Stimulated activated CD8-positive, alpha-beta memory T cell treated with anti-CD3 and anti-CD28 coated beads, Interleukin-12 subunit alpha, Interleukin-12 subunit beta, amount 100 ng/mL, for 1 hour (primary cell): ENCODE measurements at regions not wholly inside any gene's neighbourhood (a gene's known extent, or its start where the extent isn't known, plus 50 kb on each side); places are given as distances from the start of the nearest gene placed in this dataset.

ENCODE experiments used
- DNase-seq: peaks from one replicate; pipeline ENCODE4 v3.0.0-alpha.2; 2020; ENCODE audit warnings: low read depth

DNA sequence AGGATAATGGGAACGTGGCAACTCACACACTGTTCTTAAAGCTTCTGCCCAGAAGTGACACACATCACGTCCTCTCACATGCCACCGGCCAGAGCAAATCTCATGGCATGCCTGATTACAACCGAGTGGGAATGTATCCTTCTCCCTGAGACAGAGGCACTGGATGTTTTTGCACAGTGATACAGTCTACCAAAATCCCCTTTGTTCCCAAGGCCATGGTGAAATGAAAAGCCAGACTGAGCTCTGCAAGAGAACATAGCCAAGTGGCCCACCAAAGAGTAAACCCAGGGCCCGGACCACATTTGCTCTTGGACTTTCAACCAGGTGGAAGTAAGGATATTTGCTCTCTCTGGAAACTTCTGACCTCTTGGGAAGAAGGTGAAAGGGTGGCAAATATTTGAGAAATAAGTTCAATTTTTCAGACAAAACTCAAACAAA lies 186.2 kb upstream of the STT3B start:
- DNase-seq, result no peak

DNA sequence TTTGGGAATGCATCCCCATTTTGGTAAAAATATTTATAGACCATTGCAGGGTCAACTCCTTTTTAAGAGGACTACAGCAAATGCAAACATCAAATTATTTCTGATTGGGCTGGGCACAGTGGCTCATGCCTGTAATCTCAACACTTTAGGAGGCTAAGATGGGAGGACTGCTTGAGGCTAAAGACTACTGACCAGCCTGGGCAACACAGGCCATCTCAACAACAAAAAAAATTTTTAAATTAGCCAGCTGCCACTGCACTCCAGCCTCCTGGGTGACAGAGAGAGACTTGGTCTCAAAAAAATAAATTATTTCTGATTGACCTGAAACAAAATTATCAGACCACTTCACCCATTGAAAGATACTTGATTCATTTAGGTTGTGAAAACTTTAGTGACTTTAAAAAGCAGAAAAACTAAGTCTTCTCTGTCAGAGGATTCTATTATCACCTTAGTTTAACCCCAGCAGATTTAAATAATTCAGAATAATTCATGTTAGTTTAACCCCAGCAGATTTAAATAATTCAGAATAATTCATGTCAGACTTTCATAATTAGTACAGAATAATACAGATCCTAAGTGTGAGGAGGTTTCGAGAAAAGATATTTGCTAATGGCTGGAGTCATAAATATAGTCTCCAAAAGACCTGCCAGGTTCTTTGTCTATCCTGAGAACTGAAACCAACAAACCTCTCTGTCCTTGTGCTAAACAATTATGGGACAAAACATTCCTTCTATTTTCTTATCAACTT lies 183.6 kb upstream of the STT3B start:
- no peak for DNase-seq

DNA sequence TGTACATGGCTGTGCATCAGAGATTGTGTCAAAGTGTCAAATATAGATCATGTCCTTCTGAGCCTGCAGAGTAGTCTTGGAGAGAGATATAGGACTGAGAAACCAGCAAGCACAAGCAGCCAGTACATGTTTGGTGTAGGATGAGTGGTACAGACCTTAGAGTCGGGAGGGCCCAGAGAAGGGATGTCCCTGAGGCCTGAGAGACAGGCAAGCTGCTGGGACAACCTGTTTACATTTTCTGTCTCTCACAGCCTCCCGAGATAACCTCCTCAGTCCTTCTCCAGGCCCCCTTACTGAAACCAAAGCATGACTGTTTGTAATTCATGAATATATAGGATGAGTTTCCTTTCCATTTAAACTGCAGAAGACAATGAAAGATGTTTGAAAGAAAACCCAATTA lies 182.4 kb upstream of the STT3B start:
- DNase-seq, result no peak

DNA sequence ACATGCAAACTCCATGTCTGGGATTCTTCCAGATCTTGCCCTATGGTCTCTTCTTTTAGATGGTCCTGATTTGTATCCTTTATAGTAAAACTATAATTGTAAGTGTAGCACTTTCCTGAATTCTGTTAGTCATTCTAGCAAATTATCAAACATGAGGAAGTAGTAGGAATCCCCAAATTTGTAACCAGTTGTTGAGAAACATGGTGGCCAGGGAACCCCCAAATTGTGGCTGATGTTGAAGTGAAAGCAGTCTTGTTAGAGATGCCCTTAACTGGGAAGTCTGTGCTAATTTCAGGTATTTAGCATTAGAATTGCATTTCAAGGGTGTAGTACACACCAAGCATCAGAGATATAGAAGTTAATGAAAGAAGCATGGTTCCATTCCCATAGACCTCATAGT lies 180.4 kb upstream of the STT3B start:
- no peak for DNase-seq

DNA sequence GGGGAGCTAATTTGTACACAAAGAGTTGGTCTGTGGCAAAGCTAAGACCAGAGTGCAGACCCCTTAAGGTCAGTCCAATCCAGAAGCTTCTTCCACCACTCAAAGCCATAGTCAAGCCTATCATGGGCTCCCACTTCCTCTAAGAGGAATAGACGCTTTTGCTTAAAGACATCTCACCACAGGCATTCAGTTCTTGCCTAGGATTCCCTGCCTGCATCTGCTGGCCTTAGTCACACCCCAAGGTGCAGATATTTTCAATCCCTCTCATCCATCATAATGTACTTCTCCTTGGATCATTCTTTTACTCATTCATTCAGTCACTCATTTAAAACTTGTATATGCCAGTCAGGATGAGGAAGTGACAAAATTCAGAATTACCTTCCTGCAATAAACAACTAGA lies 179.6 kb upstream of the STT3B start:
- no peak for DNase-seq

DNA sequence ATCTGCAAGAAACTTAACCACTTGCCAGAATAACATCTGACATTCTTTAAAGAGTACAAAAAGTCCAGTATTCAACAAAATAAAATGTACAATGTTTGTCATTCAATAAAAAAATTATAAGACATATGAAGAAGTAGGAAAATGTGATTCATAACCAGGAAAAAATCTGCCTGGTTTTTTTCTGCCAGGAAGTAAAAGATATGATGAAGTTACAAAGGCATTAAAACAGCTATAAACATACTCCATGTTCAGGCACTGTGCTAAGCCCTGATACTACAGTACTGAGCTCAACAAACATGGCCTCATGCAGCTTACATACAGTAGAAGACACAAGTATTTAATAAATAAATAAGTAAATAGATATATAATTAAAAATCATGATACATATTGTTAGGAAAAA lies 178.4 kb upstream of the STT3B start:
- DNase-seq, result no peak

DNA sequence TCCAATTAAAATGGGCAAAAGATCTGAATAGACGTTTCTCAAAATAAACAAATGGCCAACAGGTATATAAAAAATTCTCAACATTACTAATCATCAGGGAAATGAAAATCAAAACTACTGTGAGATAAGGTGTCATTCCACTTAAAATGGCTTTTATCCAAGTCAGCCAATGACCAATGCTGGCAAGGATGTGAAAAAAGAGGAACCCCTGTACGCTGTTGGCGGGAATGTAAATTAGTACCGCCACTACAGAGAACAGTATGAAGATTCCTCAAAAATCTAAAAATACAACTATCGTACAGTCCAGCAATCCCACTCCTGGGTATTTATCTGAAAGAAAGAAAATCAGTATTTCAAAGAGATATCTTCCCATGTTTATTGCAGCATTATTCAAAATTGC lies 176.9 kb upstream of the STT3B start:
- no peak for DNase-seq

DNA sequence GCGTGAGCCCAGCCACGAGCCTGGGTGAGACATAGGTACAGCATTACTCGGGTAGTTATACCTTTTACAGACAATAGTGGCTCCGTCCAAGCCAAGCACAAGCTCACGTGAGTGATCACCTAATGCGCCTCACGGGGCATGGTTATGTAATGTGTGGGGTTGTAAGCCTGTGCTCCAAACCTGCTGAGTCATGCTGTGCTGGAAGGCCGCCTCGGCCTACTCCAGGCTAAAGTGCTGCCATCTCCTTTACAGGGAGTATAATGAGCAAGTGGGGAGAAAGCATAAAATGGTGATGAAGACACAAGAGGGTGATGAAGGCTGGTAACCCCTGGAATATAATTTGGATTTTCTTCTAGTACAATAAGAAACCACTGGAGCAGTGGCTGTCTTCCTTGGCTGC lies 175.8 kb upstream of the STT3B start:
- no peak for DNase-seq

DNA sequence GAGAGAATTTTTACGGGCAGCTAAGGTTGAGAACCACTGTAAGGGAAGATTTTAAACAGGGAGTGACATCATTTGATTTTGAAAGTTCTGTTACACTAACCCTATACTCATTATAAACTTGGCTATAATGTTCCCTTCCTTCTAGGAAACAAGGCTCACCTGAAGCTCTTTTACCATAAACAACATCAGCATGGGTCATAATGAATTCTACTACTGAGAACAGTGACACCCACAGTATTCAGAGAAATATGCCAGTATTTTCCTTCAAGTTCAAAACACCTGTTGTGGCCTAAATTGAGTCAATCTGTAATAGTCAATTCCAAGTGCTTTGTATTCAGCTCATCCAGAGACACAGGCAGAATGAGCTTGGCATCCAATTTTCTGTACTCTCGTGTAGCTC lies 175.3 kb upstream of the STT3B start:
- no peak for DNase-seq

DNA sequence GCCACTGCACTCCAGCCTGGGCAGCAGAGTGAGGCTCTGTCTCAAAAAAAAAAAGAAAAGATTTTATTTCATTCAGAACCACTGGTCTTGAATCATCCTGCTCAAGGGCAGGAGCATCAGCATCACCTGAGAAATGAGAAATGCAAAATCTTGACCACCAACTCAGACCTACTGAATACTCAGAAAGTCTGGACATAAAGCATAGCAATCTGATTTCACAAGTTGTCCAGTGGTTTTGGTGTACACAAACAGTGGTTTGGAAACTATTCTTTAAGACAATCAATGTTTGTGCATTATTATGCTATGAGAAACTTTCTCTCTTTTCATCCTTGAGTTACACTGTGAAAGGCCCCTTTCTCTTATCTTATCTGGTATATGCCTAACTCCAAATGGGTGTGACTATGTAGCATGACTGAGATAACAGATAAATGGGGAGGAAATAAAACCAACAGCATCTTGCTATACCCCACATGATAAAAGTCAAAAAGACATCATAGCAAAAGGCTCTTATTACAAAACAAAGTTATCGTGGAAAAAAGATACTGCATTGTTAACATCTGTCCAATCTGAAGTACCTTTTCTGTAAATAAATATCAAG lies 174.2 kb upstream of the STT3B start:
- no peak for DNase-seq

DNA sequence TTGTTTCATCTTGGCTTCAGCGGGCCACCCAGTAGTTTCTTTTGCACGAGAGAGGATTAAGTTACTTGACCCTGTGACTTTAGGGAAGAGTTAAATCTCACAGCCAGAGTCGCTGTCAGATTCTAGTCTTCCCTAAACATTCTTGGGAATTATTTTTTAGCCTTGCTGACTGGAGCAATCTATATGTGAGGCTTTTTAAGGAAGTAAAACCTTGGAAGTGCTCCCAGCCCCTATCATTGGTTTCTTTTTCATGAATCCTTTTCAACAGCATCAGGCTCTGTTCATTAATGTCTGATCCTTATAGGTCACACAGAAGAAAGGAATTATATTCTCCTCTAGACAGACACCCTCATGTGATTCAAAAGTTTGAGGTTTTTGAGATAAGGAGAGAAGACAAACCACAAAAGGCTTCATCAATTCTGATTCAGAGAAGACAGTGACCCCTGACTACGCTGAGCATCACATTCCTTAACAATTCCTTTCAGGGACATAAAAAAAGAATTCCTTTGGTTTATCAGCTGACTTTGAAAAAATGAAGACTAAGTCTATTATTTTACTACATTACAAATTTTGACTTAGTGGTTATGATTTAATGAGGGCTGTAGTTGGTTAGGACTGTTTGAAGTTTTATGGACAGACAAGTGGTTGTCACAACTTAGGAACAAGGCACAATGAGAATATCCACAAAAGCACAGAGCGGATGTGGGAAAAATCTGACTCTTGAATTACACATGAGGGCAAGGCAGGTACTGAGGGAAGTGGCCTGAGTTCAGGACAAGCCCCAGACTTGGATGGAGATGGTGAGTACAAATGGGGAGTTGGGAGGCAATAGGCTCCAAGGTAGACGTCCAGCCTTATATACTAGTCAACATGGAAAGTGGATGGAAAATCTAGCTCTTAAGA lies 171.1 kb upstream of the STT3B start:
- no peak for DNase-seq

DNA sequence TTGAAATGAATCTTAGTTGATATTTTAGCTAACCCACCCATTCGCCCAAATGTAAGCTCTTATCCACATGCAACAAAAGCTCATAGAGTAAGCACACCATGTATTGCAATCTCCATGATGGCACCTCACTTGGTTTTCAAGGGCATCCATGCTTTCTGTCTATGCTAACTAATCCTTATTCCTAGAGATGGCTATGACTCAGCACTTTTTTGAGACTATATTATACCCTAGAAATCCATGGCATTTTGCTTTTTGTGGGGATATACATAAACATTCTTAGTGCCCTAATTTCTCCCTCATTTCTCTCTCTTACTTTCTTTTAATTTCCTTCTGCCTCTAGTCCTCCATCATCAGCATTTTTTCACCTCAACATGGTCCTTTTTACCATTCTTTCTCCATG lies 168.5 kb upstream of the STT3B start:
- no peak for DNase-seq

DNA sequence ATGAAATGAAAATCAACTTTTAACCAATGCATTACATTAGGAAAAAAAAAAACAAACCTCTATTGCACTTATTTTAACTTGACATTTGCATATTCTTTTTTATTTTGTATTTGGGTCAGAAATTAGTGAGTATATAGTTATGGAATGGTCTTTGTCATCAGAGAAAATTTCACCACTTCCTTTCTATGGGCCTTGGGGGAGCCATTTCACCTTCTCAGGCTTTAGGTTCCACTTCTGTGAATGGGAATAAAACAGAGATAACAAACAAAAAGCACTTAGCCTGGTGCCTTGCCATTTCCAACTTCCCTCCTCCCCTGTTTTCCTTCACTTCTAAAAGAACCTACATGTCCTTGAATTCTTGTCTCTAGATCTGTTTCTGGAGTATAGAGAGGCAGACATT lies 168.0 kb upstream of the STT3B start:
- no peak for DNase-seq

DNA sequence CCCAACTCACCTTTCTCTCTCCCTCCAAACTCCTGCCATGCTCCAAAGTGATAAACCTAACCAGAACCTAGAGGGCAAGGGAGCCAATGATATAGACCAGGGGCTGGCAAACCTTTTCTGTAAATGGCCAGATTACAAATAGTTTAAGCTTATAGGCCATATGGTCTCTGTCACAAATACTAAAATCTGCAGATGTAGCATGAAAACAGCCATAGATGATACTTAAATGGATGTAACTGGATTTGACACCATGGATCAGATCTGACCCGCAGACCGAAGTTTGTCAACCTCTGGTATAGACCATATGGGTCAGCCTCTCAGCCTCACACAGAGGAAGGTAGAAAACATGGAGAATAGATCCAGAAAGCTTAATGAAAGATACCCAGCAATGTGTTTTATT lies 165.2 kb upstream of the STT3B start:
- DNase-seq, result no peak

DNA sequence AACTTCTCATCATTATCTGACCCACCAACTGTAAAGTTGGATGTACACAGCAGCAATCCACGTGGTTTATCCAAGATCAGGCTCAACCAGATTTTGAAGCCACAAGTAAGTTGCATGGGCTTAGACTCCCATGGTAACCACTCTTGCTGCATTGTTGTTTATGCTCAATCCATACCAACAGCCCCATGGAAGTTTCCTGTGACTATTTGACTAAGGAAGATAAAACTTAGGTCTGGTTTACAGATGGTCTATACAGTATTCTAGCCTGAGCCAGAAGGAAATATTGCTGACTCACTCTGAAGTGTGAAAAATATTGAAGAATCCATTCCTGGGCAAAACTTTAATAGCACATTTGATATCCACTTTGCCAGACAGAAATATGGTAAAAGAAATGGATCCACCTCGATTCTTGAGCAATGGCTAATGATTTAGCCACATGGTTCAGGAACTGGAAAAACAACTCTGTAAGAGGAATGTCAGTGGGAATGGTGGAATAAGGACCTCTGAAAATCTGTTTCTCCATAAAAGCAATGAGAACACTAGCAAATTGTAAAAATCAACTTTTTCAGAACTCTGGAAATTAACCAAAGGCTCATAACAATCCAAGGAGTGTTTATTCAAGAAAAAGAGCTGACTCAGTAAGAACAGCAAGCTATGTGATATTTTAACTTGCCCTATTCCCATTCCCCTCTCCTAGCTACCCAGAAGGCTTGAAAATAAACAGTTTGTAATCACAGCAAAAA lies 162.9 kb upstream of the STT3B start:
- no peak for DNase-seq

DNA sequence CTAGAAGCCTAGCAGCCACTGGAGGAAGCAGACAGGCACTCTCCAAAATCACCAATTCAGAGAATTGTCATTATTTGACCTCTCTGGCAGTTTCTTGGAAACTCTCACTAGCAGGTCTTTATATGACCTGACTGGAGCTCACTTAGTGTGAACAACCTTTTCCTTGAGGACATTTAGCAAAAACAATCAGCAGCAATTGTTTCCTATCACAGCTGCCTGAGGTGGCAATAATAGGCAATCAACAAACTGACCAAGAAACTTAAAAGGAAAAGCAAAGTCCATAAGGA lies 162.4 kb upstream of the STT3B start:
- no peak for DNase-seq

DNA sequence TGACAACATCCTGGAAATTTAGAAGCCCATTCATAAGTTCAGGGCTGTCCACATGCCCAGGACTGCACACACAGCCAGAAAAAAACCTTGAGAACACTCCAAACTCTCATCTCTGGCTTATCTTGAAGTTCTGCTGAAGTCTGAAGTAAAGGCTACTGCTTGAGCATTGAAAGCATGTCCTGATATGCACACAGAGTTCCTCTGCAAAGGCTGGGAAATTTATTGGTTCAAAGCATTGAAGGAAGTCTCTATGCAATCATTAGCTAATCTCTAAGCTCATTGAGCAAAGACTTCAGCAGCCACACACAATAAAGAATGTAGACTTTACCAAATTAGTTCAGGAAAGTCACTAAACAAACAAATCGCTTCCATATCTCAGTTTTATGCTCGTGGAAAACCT lies 162.0 kb upstream of the STT3B start:
- DNase-seq, result no peak

DNA sequence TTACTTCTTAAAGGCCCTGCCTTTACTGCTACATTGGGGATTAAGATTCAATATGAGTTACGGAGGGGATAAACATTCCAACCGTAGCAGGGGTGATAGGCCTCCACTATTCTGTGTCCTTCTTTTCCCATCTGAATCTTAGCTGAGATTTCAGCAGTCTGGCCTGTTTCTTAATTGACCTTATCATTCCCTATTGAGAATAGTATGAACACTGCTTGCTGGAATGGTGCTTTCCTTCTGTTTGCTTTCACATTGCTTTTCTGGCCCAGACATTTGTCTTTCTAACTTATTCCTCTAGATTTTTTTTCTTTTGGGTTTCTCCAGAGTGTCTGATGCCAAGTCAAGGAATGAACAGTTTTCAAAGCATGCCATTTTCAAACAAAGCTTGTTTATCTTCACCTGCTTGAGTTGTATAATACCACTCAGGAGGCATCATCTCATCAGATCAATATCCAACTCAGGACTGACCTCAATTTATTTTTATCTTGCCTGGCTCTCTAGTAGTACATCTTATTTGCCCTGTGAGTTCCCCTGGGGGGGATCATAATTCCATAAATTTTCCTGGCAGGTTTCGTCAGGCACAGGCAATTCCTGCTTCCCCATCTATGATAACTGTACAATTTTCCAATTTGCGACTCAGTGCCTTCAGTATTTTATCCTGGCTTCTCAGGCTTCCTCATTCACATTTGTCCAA lies 161.1 kb upstream of the STT3B start:
- no peak for DNase-seq

DNA sequence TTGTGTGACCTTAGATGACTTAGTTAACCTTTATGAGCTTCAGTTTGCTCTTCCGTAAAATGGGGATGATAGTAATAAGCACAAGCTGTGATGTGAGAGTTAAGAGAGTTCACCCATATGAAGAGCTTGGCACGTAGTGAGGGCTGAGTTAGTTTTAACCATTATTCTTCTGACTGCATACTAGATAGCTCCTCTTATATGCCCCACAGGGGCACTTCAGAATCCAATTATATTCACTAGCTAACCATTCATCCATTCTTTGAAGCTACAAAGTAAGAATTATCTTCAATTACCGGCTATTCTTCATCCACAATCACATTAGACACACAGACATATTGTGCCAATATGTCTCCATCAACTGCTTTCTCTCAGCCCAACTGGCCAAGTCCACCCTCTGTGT lies 159.0 kb upstream of the STT3B start:
- no peak for DNase-seq

DNA sequence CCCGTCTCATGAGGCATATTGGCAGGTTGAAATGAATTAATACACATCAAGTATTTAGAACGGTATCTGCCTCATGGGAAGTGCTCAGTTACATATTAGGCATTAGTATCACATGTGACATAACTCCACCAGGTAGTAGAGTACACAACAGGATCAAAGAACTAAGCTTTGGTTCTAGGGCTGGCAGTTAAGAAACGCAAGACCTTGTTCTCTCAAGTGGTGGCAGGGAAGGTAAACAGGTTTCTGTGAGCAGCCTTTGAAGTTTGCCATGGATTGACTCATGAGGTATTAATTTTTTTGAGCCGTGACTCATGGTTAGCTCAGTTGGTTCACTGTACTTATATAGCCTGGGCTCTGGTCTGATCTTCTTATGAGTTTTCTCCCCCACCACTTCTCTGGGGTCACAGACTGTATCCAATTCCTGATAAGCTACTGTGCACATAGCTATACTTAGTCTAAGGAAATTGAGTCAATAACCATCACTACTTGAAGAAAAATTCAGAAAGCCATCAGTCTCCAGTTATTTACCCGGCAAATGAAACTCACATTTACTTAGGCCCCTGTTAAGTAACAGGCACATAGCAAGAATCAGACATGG lies 155.6 kb upstream of the STT3B start:
- peak; percentile 6 for DNase-seq

DNA sequence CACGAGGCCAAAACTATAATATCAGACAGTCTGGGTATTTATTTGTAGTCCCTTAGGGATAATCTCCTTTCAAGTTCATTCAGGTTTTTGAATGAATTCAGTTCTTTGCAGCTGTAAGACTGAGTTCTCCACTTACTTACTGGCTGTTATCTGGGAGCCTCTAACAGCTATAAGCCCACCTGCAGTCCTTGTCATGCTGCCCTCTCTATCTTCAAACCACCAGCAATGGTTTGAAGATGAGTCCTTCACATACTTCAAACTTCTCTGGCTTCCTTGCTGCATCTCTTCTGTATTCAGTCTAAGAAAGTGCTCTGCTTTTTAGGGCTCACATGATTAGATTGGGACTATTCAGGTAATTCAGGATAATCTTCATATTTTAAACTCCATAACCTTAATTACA lies 154.5 kb upstream of the STT3B start:
- no peak for DNase-seq

DNA sequence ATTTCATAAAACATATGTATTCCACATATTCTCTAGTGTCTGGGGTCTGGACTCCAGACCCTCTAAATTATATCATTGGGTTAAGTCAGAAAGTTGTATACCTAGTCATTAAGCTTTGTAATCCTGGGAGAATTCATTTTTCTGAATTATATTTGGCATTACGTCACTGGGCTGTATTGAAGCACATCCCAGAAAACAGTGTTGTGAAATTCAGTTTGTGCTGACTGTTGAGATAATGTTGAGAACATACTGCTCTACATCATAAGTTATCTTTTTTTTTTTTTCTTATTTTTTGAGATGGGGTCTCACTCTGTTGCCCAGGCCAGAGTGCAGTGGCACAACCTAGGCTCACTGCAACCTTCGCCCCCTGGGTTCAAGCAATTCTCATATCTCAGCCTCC lies 153.1 kb upstream of the STT3B start:
- DNase-seq, result no peak
